ENCODE measurements at regions not wholly inside any gene's neighbourhood (a gene's known extent, or its start where the extent isn't known, plus 50 kb on each side); places are given as distances from the start of the nearest gene placed in this dataset.

GRCh38 chr3:34277110-34277509 is 478.7 kb downstream of the PDCD6IP start:
- no peak for DNase-seq (ENCODE audit: low read depth)
- no peaks in the 10 kb centered on the region for H3K36me3 ChIP-seq (ENCODE audit: control insufficient read depth, insufficient read depth, low read length)
- H3K4me3 ChIP-seq (ENCODE audit: low read depth, low read length): no peak overlapping the region
- H3K27me3 ChIP-seq (ENCODE audit: control insufficient read depth, insufficient read depth, low read length): no peaks in the 10 kb centered on the region
- TF ChIP-seq, protein P1, sequence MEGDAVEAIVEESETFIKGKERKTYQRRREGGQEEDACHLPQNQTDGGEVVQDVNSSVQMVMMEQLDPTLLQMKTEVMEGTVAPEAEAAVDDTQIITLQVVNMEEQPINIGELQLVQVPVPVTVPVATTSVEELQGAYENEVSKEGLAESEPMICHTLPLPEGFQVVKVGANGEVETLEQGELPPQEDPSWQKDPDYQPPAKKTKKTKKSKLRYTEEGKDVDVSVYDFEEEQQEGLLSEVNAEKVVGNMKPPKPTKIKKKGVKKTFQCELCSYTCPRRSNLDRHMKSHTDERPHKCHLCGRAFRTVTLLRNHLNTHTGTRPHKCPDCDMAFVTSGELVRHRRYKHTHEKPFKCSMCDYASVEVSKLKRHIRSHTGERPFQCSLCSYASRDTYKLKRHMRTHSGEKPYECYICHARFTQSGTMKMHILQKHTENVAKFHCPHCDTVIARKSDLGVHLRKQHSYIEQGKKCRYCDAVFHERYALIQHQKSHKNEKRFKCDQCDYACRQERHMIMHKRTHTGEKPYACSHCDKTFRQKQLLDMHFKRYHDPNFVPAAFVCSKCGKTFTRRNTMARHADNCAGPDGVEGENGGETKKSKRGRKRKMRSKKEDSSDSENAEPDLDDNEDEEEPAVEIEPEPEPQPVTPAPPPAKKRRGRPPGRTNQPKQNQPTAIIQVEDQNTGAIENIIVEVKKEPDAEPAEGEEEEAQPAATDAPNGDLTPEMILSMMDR (IDR thresholded peaks at IDR 0.05; ENCODE audit: insufficient read depth, low read length, poor library complexity, severe bottlenecking): no peak

DNA sequence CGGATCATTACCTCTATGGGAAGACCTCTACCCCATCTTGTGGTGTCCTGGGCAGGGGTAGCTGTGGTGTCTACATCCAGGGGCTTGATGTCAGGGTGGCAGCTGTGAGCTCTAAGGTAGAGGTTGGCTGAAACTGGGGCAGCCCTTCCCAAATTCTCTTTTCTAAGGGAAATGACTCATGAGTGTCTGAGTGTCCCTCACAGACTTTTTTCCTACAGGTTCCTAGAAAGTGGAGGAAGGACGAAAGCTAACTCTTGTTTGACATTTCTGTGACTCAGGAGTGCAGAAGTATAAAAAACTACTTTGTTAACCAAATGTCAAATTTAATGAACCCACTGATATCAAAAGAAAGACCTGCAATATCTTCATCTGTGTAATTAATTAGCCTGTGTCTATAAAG is 481.5 kb downstream of the PDCD6IP start:
- no peak overlapping the region for H3K4me3 ChIP-seq (ENCODE audit: low read depth, low read length)
- no peaks in the 10 kb centered on the region for H3K27me3 ChIP-seq (ENCODE audit: control insufficient read depth, insufficient read depth, low read length)
- TF ChIP-seq, protein P1 (IDR thresholded peaks at IDR 0.05; ENCODE audit: insufficient read depth, low read length, poor library complexity, severe bottlenecking): no peak
- no peak for DNase-seq (ENCODE audit: low read depth)
- H3K36me3 ChIP-seq (ENCODE audit: control insufficient read depth, insufficient read depth, low read length): no peaks in the 10 kb centered on the region

DNA sequence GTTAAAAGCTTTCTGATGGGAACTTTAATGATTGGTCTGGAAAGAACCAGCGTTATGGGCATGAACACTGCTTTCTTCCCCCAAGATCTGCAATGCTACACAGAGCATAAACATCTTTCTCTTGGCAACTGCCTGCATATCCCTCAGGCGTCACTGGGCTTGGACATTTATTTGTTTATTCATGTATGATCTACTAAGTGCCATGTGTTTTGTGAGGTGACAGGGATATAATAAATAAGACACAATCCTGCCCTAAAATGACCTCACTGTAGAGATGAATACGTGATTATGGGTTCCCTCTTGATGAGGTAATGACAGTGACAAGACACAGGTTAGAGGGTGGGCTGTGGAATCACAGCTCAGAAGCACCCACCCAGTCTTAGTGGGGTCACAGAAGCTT is 485.3 kb downstream of the PDCD6IP start:
- no peaks in the 10 kb centered on the region for H3K27me3 ChIP-seq (ENCODE audit: control insufficient read depth, insufficient read depth, low read length)
- TF ChIP-seq, protein P1 (IDR thresholded peaks at IDR 0.05; ENCODE audit: insufficient read depth, low read length, poor library complexity, severe bottlenecking): no peak
- no peaks in the 10 kb centered on the region for H3K36me3 ChIP-seq (ENCODE audit: control insufficient read depth, insufficient read depth, low read length)
- DNase-seq (ENCODE audit: low read depth): no peak
- H3K4me3 ChIP-seq (ENCODE audit: low read depth, low read length): no peak overlapping the region

DNA sequence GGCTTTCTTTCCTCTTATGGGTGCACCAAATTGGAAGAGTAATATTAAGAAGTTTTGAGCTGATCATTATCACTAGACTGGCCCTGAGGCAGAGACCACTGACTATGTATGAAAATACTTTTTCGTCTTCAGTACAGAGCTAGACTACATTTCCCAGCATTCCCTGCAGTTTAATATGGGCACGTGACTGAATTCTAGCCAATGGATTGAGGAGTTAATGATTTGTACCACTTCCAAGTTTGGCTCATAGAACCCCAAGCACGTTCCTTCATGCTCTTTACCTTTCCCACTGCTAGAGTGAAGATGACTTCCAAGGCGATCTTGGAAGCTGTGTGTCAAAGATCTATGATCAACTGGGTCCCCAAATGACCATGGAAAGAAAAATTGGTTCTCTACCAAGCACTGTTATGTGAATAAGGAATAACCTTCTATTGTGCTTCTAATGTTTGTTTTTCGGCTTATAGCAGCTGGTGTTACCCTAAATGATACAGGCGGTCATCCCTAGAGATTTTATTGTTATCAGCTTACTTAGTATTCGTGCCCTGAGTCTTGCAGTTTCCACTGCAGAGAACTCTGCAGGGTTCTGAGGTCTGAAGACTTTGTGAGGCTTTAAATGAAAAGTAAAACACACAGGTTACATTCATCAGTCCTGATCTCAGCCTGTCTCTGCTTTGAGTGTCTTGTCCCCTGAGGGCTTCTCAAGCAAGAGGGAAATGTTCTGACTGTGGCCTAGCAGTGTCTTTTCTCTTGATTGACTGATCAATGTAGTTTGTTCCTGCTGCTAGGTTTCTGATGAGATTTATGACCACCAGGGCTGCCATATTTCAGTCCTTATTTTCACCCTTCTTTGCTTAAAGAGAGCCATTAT is 486.8 kb downstream of the PDCD6IP start:
- Histone ChIP-seq H3K36me3 (ENCODE audit: control insufficient read depth, insufficient read depth, low read length) (no peaks in the 10 kb centered on the region), H3K27me3 (ENCODE audit: control insufficient read depth, insufficient read depth, low read length) (no peaks in the 10 kb centered on the region), H3K4me3 (ENCODE audit: low read depth, low read length) (no peak overlapping the region)
- DNase-seq (ENCODE audit: low read depth): no peak
- TF ChIP-seq, protein P1 (IDR thresholded peaks at IDR 0.05; ENCODE audit: insufficient read depth, low read length, poor library complexity, severe bottlenecking): no peak

DNA sequence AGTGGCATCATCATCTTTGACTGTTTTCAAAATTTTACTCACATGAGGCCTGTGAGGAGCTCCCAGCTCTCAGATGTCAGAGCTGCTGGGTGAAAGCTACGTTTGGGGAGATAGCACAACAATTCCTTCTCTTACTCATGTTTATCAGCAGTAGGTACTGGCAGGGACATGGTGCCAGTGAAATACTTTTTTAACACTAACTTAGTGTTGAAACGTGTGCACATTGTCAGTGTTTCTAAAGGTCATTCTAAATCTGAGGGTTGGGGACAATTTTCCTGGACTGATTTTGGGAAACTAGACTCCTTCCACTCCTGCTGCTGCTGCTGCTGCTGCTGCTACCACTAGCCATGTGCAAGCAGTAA is 487.4 kb downstream of the PDCD6IP start:
- Histone ChIP-seq H3K27me3 (ENCODE audit: control insufficient read depth, insufficient read depth, low read length) (no peaks in the 10 kb centered on the region), H3K36me3 (ENCODE audit: control insufficient read depth, insufficient read depth, low read length) (no peaks in the 10 kb centered on the region), H3K4me3 (ENCODE audit: low read depth, low read length) (no peak overlapping the region)
- TF ChIP-seq, protein P1 (IDR thresholded peaks at IDR 0.05; ENCODE audit: insufficient read depth, low read length, poor library complexity, severe bottlenecking): no peak
- no peak for DNase-seq (ENCODE audit: low read depth)
